Psoas muscle (tissue), 7 donors: ENCODE measurements at regions not wholly inside any gene's neighbourhood (a gene's known extent, or its start where the extent isn't known, plus 50 kb on each side); places are given as distances from the start of the nearest gene placed in this dataset.

Experiments
- ATAC-seq, 4 donors: fragments of 200-7000 bp; cut with Tn5 transposase; one replicate each; pipeline ENCODE4 v1.9.1; 2020; ENCODE audit warnings: moderate library complexity in 3 of 4, mild to moderate bottlenecking in 2 of 4
- DNase-seq, 2 donors: peaks; one replicate each; pipeline ENCODE4 v3.0.0-alpha.2; 2020
- H3K27ac ChIP-seq: fragments of 200-600 bp; one replicate; pipeline ENCODE4 v1.8.0; 2022
- H3K27me3 ChIP-seq, 3 donors: fragments of 200-600 bp in 1 of 3; one replicate each; pipeline versions ENCODE4 v1.6.1 to v1.8.0; 2013 to 2022; ENCODE audit warnings: low read length in 2 of 3, mild to moderate bottlenecking in 2 of 3, moderate library complexity in 1 of 3; ENCODE audit not compliant: insufficient read depth in 3 of 3
- H3K36me3 ChIP-seq, 2 donors: fragments of 200-600 bp in 1 of 2; one replicate each; pipeline versions ENCODE4 v1.6.1 to v1.8.0; 2013 to 2022; ENCODE audit warnings: low read depth in 1 of 2, mild to moderate bottlenecking in 1 of 2, moderate library complexity in 1 of 2; ENCODE audit not compliant: insufficient read depth in 1 of 2
- H3K4me1 ChIP-seq: fragments of 200-600 bp; one replicate; pipeline ENCODE4 v1.8.0; 2022
- H3K4me3 ChIP-seq: fragments of 200-600 bp; one replicate; pipeline ENCODE4 v1.8.0; 2022; ENCODE audit warnings: mild to moderate bottlenecking
- H3K9me3 ChIP-seq: fragments of 200-600 bp; one replicate; pipeline ENCODE4 v1.8.0; 2022
- CTCF ChIP-seq: fragments of 200-600 bp; IDR thresholded peaks from one replicate; pipeline ENCODE4 v1.8.0; 2022; ENCODE audit warnings: antibody characterized with exemption
- WGBS, 3 donors: extraction: QIAGEN DNeasy Blood & Tissue Kit; methylation state at CpG; one replicate each; pipeline versions ENCODE4 v1.1.6 to v1.1.7; 2013; 5-methylcytosine and 5-hydroxymethylcytosine counted together
- intact Hi-C, 2 donors: fragments of 100-400 bp; cut with DNase I; formaldehyde crosslinking; loops; one replicate each; pipeline versions ENCODE4 v1.11.0 to v1.14.2; 2022
- donor health status: healthy with polysubstance abuse.
- donor health status: DM: no; HTN: no; CAD: no; lungs with moderate emphysema.
- donor health status: Bipolar disorder and iron deficiency.
- donor health status: healthy.
- donor health status: DM: yes; HTN: yes; CAD: no.
- donor health status: DM: no; HTN: no; CAD: no.
- donor health status: DM: yes; HTN: yes; CAD: no.

- no peak for TF ChIP-seq CTCF
- H3K36me3 ChIP-seq, result no peaks in the 10 kb centered on the region
- H3K4me1 ChIP-seq, result no peaks in the 10 kb centered on the region
- no peak overlapping the region for H3K27ac ChIP-seq
- H3K27me3 ChIP-seq, result no peaks in the 10 kb centered on the region
- no peaks in the 10 kb centered on the region for H3K9me3 ChIP-seq
- intact Hi-C loops, result no loop called here
- no peak overlapping the region for H3K4me3 ChIP-seq
- 78 to 83% (median 78%) methylated on average over 1 of the region's 1 CpG for WGBS, 3 donors
- ATAC-seq (no peak), DNase-seq (no peak)
These were observed 408.9 kb downstream of the CBLN4 start for GRCh38 chr20:55596431-55596830.

GRCh38 chr20:55592866-55593265, 412.5 kb downstream of the CBLN4 start:
- Histone ChIP-seq H3K36me3 (no peaks in the 10 kb centered on the region), H3K4me1 (no peaks in the 10 kb centered on the region), H3K9me3 (no peaks in the 10 kb centered on the region), H3K27ac (no peak overlapping the region), H3K4me3 (no peak overlapping the region), H3K27me3 (no peaks in the 10 kb centered on the region)
- intact Hi-C loops, result no loop called here
- WGBS, 3 donors, result 86 to 93% (median 93%) methylated on average over 8 of the region's 8 CpGs
- no peak for TF ChIP-seq CTCF
- ATAC-seq, result no peak
- no peak for DNase-seq

- Histone ChIP-seq H3K27me3 (no peaks in the 10 kb centered on the region), H3K27ac (no peak overlapping the region), H3K4me1 (no peaks in the 10 kb centered on the region), H3K9me3 (no peaks in the 10 kb centered on the region), H3K4me3 (no peak overlapping the region), H3K36me3 (no peaks in the 10 kb centered on the region)
- TF ChIP-seq CTCF, result no peak
- 35 to 46% (median 40%) methylated on average over 4 of the region's 4 CpGs for WGBS, 3 donors
- intact Hi-C loops, result no loop called here
- DNase-seq, result no peak
- no peak for ATAC-seq
These were observed 418.7 kb downstream of the CBLN4 start for GRCh38 chr20:55586610-55587009.

GRCh38 chr20:55584964-55585363, 420.4 kb downstream of the CBLN4 start:
- WGBS, 3 donors, result 89 to 100% (median 93%) methylated on average over 1 of the region's 1 CpG
- Histone ChIP-seq H3K9me3 (no peaks in the 10 kb centered on the region), H3K36me3 (no peaks in the 10 kb centered on the region), H3K4me1 (no peaks in the 10 kb centered on the region), H3K27ac (no peak overlapping the region), H3K4me3 (no peak overlapping the region), H3K27me3 (no peaks in the 10 kb centered on the region)
- intact Hi-C loops, result no loop called here
- TF ChIP-seq CTCF, result no peak
- DNase-seq (no peak), ATAC-seq (no peak)

- 90 to 91% (median 91%) methylated on average over 2 of the region's 2 CpGs for WGBS, 3 donors
- intact Hi-C loops, result no loop called here
These were observed 421.0 kb downstream of the CBLN4 start for GRCh38 chr20:55584307-55584706.

More at GRCh38 chr20:55584307-55584706, 421.0 kb downstream of the CBLN4 start:
- ATAC-seq (no peak), DNase-seq (no peak)
- no peak overlapping the region for H3K27ac ChIP-seq
- no peak overlapping the region for H3K4me3 ChIP-seq
- no peaks in the 10 kb centered on the region for H3K9me3 ChIP-seq
- H3K27me3 ChIP-seq, result no peaks in the 10 kb centered on the region
- H3K36me3 ChIP-seq, result no peaks in the 10 kb centered on the region
- no peak for TF ChIP-seq CTCF
- no peaks in the 10 kb centered on the region for H3K4me1 ChIP-seq
